AG09309 (cell line): ENCODE measurements at regions not wholly inside any gene's neighbourhood (a gene's known extent, or its start where the extent isn't known, plus 50 kb on each side); places are given as distances from the start of the nearest gene placed in this dataset.

ENCODE experiments used
- DNase-seq: peaks from one replicate; pipeline ENCODE4 v3.0.0-alpha.2; 2010; ENCODE audit warnings: low read depth
- H3K4me3 ChIP-seq: 2 replicates; pipeline ENCODE4 v1.5.1; 2011; ENCODE audit warnings: mild to moderate bottlenecking, low read depth, low read length, moderate library complexity; ENCODE audit not compliant: control insufficient read depth
- TF ChIP-seq, protein P1 (sequence below): IDR thresholded peaks from 2 replicates; pipeline ENCODE4 v1.5.1; 2011; ENCODE audit warnings: mild to moderate bottlenecking, low read depth, low read length, inconsistent platforms; ENCODE audit not compliant: insufficient read depth, control insufficient read depth; ENCODE audit errors: missing control alignments

DNA sequence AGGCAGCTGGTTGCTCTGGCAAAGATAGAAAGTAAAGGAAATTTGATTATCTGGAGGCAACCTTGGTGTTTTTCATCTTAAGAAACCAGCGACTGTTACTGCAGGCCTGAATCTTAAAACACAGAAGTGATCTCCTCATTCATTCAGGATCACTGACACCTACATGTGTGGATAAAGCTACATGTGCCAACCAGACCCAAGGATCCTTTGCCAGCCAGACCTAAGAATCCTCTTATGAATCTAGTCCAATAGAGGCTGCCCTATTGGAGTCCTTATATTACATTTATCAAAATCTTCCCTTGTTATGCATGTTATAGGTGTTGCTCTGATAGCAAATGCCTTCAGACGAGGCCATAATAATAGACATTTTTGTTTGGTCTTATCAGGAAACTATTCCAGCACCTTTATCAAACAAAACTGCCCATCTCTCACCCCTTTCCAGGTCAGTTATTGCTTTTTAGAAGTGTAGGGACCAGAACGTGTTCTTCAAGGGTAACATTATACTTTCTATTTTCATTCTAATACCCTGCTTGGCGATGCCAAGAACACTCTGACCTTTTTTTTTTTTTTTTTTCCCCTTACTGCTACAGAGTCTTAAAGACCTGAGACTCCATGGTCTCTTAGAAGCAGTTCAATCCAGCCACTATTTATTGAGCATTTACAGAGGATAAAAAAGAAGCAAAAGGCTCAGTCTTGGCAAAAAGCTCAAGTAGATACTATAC is 175.5 kb upstream of the PTBP2 start:
- DNase-seq = no peak
- TF ChIP-seq, protein P1, sequence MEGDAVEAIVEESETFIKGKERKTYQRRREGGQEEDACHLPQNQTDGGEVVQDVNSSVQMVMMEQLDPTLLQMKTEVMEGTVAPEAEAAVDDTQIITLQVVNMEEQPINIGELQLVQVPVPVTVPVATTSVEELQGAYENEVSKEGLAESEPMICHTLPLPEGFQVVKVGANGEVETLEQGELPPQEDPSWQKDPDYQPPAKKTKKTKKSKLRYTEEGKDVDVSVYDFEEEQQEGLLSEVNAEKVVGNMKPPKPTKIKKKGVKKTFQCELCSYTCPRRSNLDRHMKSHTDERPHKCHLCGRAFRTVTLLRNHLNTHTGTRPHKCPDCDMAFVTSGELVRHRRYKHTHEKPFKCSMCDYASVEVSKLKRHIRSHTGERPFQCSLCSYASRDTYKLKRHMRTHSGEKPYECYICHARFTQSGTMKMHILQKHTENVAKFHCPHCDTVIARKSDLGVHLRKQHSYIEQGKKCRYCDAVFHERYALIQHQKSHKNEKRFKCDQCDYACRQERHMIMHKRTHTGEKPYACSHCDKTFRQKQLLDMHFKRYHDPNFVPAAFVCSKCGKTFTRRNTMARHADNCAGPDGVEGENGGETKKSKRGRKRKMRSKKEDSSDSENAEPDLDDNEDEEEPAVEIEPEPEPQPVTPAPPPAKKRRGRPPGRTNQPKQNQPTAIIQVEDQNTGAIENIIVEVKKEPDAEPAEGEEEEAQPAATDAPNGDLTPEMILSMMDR = no peak
- H3K4me3 ChIP-seq = no peak overlapping the region

DNA sequence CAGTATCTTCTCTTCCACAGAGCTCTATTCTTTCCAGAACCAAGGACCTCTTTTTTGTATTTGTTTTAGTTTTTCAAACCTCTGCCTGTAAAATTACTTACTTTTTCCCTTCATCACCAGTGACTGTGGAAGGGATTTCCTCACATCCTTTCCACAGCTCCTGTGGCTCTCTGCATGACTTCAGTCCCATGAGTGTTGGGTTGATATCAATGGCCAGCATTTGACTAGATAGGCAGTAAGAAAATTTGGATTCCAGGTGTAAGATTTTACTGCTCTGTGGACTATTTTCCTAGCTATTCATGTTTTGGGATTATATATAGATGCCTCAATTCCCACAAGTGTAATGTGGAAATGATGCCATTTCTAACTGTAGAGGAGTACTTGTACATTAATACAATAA is 171.5 kb upstream of the PTBP2 start:
- no peak for DNase-seq
- TF ChIP-seq, protein P1 = no peak
- no peak overlapping the region for H3K4me3 ChIP-seq

DNA sequence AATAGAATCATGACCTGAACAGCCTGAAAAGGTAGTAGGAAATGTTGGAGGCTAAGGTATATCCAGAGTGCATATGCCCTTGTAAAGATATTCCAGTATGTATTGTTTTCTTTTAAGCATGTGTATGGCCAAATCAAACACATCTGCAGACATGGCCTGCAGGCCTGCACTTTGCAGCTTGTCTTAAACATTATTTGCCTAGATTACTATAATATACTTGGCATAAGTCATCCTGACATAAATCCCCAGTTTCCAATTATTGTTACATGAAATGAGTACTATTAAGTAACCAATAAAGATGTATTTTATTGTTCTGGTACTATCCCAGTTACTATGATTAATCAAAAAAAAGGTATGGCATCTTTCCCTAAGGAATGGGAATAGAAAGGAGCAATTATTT is 169.1 kb upstream of the PTBP2 start:
- H3K4me3 ChIP-seq = no peak overlapping the region
- TF ChIP-seq, protein P1 = no peak
- no peak for DNase-seq

DNA sequence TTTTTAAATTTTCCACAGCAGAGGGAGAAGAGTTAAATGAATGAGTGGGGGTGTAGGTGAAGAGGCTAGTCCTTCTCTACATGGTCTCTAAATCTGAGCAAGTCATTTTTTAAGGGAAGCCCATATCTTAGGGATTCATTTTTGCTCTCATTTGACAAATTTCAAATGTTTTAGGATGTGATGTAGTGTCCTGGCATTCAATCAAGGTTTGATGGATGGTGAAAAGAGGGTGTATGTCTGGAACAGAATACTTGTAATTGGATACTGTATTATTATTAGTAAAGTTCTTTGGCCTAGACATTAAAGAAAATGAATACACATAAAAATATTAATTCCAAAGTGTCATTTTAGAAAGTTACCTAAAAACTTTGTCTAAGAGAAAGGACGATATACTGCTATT is 167.8 kb upstream of the PTBP2 start:
- TF ChIP-seq, protein P1 = no peak
- no peak for DNase-seq
- H3K4me3 ChIP-seq = no peak overlapping the region

DNA sequence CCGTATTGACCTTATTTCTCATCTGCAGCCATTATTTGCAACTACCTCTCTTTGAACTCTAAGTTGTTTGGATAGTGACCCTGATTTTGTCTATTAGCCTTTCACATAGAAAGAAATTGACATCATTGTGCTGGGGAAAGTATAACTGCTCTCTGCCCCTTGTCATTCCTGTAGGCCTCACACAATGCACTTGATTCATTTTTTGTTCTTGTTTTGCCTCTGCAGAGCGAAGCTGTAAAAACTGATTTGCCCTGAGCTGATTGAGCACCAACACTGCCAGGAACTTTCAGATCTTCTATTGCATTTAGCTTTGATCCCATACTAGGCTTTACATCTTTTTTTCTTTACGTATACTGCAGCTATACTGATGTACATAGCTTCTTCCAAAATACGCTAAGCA is 167.2 kb upstream of the PTBP2 start:
- TF ChIP-seq, protein P1 = no peak
- H3K4me3 ChIP-seq = no peak overlapping the region
- no peak for DNase-seq

DNA sequence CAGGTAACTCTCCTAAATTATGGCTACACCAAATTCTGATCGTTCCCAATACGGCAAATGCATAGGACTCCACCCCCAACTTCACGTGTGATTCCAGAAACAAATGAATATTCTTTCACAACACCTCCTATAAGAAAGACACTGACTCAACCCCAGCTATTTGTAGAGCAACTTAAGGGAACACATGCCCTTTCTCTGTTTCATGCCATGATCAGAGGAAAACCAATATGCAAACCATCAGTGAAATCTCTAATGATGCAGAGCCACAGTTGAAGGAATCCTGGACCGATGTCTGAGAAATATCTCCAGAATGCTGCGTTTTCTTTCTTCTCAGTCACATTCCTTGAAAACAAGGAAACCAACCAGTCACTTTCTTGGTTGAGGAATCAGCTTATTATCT is 164.2 kb upstream of the PTBP2 start:
- no peak for DNase-seq
- no peak overlapping the region for H3K4me3 ChIP-seq
- TF ChIP-seq, protein P1 = no peak
